Muscle of leg (tissue), 3 donors: ENCODE measurements at regions not wholly inside any gene's neighbourhood (a gene's known extent, or its start where the extent isn't known, plus 50 kb on each side); places are given as distances from the start of the nearest gene placed in this dataset.

Source experiments
- DNase-seq: peaks from one replicate; pipeline ENCODE4 v3.0.0; 2013
- H3K27ac ChIP-seq: one replicate; pipeline ENCODE4 v1.5.1; 2013; ENCODE audit warnings: mild to moderate bottlenecking, low read length, control low read depth
- H3K27me3 ChIP-seq: one replicate; pipeline ENCODE4 v1.6.1; 2013; ENCODE audit warnings: low read length; ENCODE audit not compliant: control insufficient read depth, insufficient read depth
- H3K36me3 ChIP-seq: one replicate; pipeline ENCODE4 v1.6.1; 2013; ENCODE audit warnings: low read length; ENCODE audit not compliant: control insufficient read depth, insufficient read depth
- H3K4me1 ChIP-seq: one replicate; pipeline ENCODE4 v1.6.1; 2013; ENCODE audit warnings: low read length; ENCODE audit not compliant: control insufficient read depth, insufficient read depth
- H3K4me3 ChIP-seq: one replicate; pipeline ENCODE4 v1.5.1; 2013; ENCODE audit warnings: low read length, control low read depth
- H3K9me3 ChIP-seq: replicated peaks from 2 replicates; pipeline ENCODE4 v1.6.1; 2013; ENCODE audit warnings: low read depth, low read length; ENCODE audit not compliant: control insufficient read depth
- WGBS: methylation state at CpG from one replicate; pipeline ENCODE4 v1.1.5; 2013; ENCODE audit warnings: missing lambda C conversion rate; ENCODE audit not compliant: insufficient coverage; 5-methylcytosine and 5-hydroxymethylcytosine counted together

GRCh38 chr16:72313903-72314302 is 141.9 kb upstream of the PMFBP1 start:
- no peak for DNase-seq
- WGBS: 71% methylated on average over 1 of the region's 2 CpGs
- no peaks in the 10 kb centered on the region for H3K9me3 ChIP-seq
- no peak overlapping the region for H3K27ac ChIP-seq
- no peaks in the 10 kb centered on the region for H3K36me3 ChIP-seq
- no peak overlapping the region for H3K4me3 ChIP-seq
- no peaks in the 10 kb centered on the region for H3K4me1 ChIP-seq
- H3K27me3 ChIP-seq: no peaks in the 10 kb centered on the region

DNA sequence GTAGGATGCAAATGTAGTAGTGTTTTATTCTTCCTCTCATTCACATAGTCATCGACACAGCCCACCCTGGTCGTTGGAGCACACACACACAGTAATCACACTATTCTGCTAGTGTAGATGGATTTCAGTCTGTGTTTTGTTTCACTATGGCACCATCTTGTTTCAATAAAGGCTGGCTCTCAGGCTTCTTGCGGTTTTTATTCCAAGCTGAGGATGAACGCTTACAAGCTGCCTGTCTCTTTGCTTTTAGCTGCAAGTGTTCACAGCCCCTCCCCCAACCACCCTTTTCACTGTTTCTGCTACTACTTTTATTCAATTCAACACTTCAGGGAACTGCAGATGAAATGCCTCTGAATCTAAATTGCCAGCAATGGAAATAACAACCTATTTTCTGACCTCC is 140.9 kb upstream of the PMFBP1 start:
- H3K36me3 ChIP-seq: no peaks in the 10 kb centered on the region
- DNase-seq: peak; percentile 28
- H3K4me1 ChIP-seq: no peaks in the 10 kb centered on the region
- H3K27ac ChIP-seq: no peak overlapping the region
- no peaks in the 10 kb centered on the region for H3K9me3 ChIP-seq
- WGBS: 20% methylated on average over 2 of the region's 4 CpGs
- H3K27me3 ChIP-seq: no peaks in the 10 kb centered on the region
- H3K4me3 ChIP-seq: no peak overlapping the region

DNA sequence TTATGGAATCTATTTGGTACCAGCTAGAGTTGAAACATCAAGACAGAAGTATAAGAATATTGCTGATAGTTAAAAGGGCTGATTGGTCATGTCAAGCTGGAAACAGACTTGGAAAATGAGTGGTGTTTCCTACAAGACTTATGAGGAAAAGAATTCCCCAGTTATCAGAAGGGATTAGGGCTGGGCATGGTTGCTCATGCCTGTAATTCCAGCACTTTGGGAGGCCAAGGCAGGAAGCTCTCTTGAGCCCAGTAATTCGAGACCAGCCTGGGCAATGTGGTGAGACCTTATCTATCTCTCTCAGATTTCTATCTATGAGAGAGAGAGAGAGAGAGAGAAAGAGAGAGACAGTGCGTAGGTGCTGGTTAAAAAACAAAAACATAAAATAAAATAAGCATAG is 139.5 kb upstream of the PMFBP1 start:
- no CpG with 5 or more reads among the region's 2 CpGs for WGBS
- Histone ChIP-seq H3K27ac (no peak overlapping the region), H3K4me1 (no peaks in the 10 kb centered on the region), H3K4me3 (no peak overlapping the region), H3K27me3 (no peaks in the 10 kb centered on the region), H3K9me3 (no peaks in the 10 kb centered on the region), H3K36me3 (no peaks in the 10 kb centered on the region)
- DNase-seq: no peak

GRCh38 chr16:72309001-72309400 is 137.0 kb upstream of the PMFBP1 start:
- no peaks in the 10 kb centered on the region for H3K9me3 ChIP-seq
- no peak for DNase-seq
- no peaks in the 10 kb centered on the region for H3K36me3 ChIP-seq
- WGBS: 86% methylated on average over 2 of the region's 4 CpGs
- H3K27me3 ChIP-seq: no peaks in the 10 kb centered on the region
- no peak overlapping the region for H3K4me3 ChIP-seq
- H3K27ac ChIP-seq: no peak overlapping the region
- H3K4me1 ChIP-seq: no peaks in the 10 kb centered on the region

- Histone ChIP-seq H3K27ac (no peak overlapping the region), H3K9me3 (no peaks in the 10 kb centered on the region), H3K4me1 (no peaks in the 10 kb centered on the region), H3K4me3 (no peak overlapping the region), H3K36me3 (no peaks in the 10 kb centered on the region), H3K27me3 (no peaks in the 10 kb centered on the region)
- no peak for DNase-seq
Observed at GRCh38 chr16:72308396-72308795, 136.4 kb upstream of the PMFBP1 start.

DNA sequence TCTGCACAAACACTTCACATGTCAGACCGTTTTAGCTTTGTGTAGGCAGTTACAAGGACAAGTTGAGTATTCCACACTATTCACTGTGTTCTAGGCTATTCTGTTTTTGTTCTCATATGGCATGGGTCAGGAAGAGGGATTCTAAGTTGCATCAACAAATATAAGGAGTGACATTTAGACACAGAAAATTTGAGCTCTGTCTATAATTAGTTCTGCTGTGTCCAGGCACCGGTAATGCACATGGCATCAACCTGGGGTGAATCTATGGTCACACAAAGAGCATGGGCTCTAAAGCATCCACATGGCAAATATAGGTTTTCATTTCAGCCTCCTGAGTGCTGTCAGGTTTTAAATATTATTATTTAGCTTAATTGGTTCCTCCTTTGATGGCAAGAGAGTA is 130.4 kb upstream of the PMFBP1 start:
- H3K27ac ChIP-seq: no peak overlapping the region
- H3K9me3 ChIP-seq: no peaks in the 10 kb centered on the region
- no peak overlapping the region for H3K4me3 ChIP-seq
- H3K4me1 ChIP-seq: no peaks in the 10 kb centered on the region
- H3K36me3 ChIP-seq: no peaks in the 10 kb centered on the region
- WGBS: no CpG with 5 or more reads among the region's 2 CpGs
- no peak for DNase-seq
- no peaks in the 10 kb centered on the region for H3K27me3 ChIP-seq

GRCh38 chr16:72301523-72302236 is 129.7 kb upstream of the PMFBP1 start:
- no peaks in the 10 kb centered on the region for H3K4me1 ChIP-seq
- no peak overlapping the region for H3K4me3 ChIP-seq
- no peaks in the 10 kb centered on the region for H3K36me3 ChIP-seq
- no peak for DNase-seq
- no peak overlapping the region for H3K27ac ChIP-seq
- no CpG with 5 or more reads among the region's 8 CpGs for WGBS
- H3K9me3 ChIP-seq: no peaks in the 10 kb centered on the region
- H3K27me3 ChIP-seq: no peaks in the 10 kb centered on the region

DNA sequence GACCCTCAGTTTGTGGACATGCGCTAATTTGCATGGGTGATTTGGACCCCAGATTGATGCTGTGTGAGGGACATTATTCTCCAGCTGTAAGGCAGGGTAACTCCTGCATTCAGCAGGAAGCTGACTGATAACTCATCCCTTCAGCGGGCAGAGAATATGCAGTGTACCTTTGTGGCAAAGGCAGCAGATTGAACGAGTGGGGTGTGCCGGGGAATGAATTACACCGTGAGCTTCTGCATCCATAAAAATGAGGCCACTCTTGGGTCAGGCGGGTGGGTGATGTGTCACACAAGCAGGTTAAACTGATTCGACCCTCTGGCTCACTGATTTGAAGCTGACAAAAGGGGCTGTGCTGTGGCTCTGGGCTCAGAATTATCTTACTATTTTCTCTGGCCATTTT is 128.9 kb upstream of the PMFBP1 start:
- no peak for DNase-seq
- H3K36me3 ChIP-seq: no peaks in the 10 kb centered on the region
- H3K27ac ChIP-seq: no peak overlapping the region
- H3K9me3 ChIP-seq: no peaks in the 10 kb centered on the region
- H3K27me3 ChIP-seq: no peaks in the 10 kb centered on the region
- no peak overlapping the region for H3K4me3 ChIP-seq
- no peaks in the 10 kb centered on the region for H3K4me1 ChIP-seq
- 42% methylated on average over 5 of the region's 7 CpGs for WGBS

DNA sequence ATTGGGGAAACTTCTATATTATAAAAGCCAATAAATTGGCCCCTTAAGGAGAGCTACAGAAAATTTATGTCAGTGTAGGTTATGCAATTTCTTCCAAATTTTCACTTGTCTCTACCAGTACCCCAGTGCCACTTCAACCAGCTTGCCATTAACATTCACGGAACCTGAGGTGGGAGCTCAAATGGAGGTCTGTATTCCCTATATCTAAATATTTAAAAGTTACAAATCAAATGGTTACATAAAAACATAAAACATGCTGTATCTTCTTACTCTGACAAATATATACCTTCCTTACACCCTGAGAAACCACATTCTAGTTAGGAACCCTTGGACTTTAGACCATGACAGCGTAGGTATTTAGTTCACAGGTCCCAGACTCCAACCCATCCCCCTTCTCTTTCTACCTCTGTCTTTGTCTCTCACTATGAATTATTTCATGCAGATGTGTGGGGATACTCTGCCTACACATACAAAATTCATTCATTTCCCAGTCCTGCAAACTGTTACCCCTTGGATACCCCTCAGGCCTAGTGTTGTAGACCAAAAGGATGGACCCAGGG is 127.8 kb upstream of the PMFBP1 start:
- WGBS: 100% methylated on average over 1 of the region's 2 CpGs
- Histone ChIP-seq H3K9me3 (no peaks in the 10 kb centered on the region), H3K27ac (no peak overlapping the region), H3K4me1 (no peaks in the 10 kb centered on the region), H3K4me3 (no peak overlapping the region), H3K27me3 (no peaks in the 10 kb centered on the region), H3K36me3 (no peaks in the 10 kb centered on the region)
- no peak for DNase-seq

DNA sequence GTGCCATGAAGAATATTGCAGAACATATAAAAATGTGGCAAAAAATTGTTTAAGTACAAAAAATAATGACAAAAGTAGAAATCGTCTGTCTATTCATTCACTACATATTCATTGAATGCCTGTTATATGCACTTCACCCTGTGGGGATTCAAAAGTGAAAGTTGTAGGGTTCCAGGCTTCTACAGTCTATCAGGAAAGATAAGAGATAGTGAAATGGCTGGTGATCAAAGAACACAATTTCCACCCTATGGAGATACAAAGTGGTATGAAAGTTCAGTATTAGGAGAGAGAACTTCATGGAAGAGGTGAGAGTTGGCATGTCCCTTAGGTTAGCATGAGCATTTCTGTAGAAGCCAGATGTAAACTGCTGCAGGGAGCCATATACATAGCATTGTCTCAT is 127.0 kb upstream of the PMFBP1 start:
- Histone ChIP-seq H3K27ac (no peak overlapping the region), H3K4me3 (no peak overlapping the region), H3K9me3 (no peaks in the 10 kb centered on the region), H3K27me3 (no peaks in the 10 kb centered on the region), H3K4me1 (no peaks in the 10 kb centered on the region), H3K36me3 (no peaks in the 10 kb centered on the region)
- no CpG with 5 or more reads among the region's 1 CpG for WGBS
- no peak for DNase-seq

GRCh38 chr16:72295914-72296313 is 124.0 kb upstream of the PMFBP1 start:
- Histone ChIP-seq H3K27ac (no peak overlapping the region), H3K4me3 (no peak overlapping the region), H3K27me3 (no peaks in the 10 kb centered on the region), H3K36me3 (no peaks in the 10 kb centered on the region), H3K4me1 (no peaks in the 10 kb centered on the region), H3K9me3 (no peaks in the 10 kb centered on the region)
- no peak for DNase-seq
